ENCODE measurements at regions not wholly inside any gene's neighbourhood (a gene's known extent, or its start where the extent isn't known, plus 50 kb on each side); places are given as distances from the start of the nearest gene placed in this dataset.

GRCh38 chr4:152033621-152034020, 272.8 kb upstream of the GATB start:
- DNase-seq (ENCODE audit: low read depth), result no peak
- no peak overlapping the region for H3K4me3 ChIP-seq (ENCODE audit: low read length)
- TF ChIP-seq CTCF (IDR thresholded peaks at IDR 0.05; ENCODE audit: insufficient read depth, low read depth, low read length, missing control alignments), result no peak

GRCh38 chr4:152032722-152033131, 271.9 kb upstream of the GATB start:
- no peak overlapping the region for H3K4me3 ChIP-seq (ENCODE audit: low read length)
- DNase-seq (ENCODE audit: low read depth), result peak; percentile 52
- no peak for TF ChIP-seq CTCF (IDR thresholded peaks at IDR 0.05; ENCODE audit: insufficient read depth, low read depth, low read length, missing control alignments)

- no peak for DNase-seq (ENCODE audit: low read depth)
- no peak for TF ChIP-seq CTCF (IDR thresholded peaks at IDR 0.05; ENCODE audit: insufficient read depth, low read depth, low read length, missing control alignments)
- H3K4me3 ChIP-seq (ENCODE audit: low read length), result no peak overlapping the region
Observed at GRCh38 chr4:152029631-152030030, 268.8 kb upstream of the GATB start.

- no peak for TF ChIP-seq CTCF (IDR thresholded peaks at IDR 0.05; ENCODE audit: insufficient read depth, low read depth, low read length, missing control alignments)
- DNase-seq (ENCODE audit: low read depth), result no peak
- no peak overlapping the region for H3K4me3 ChIP-seq (ENCODE audit: low read length)
Observed at GRCh38 chr4:152028131-152028530, 267.3 kb upstream of the GATB start.

GRCh38 chr4:152024881-152025280, 264.1 kb upstream of the GATB start:
- no peak for DNase-seq (ENCODE audit: low read depth)
- no peak for TF ChIP-seq CTCF (IDR thresholded peaks at IDR 0.05; ENCODE audit: insufficient read depth, low read depth, low read length, missing control alignments)

GRCh38 chr4:152023674-152024073, 262.9 kb upstream of the GATB start:
- no peak for TF ChIP-seq CTCF (IDR thresholded peaks at IDR 0.05; ENCODE audit: insufficient read depth, low read depth, low read length, missing control alignments)
- DNase-seq (ENCODE audit: low read depth), result no peak
- H3K4me3 ChIP-seq (ENCODE audit: low read length), result no peak overlapping the region

More at GRCh38 chr4:152024881-152025280, 264.1 kb upstream of the GATB start:
- no peak overlapping the region for H3K4me3 ChIP-seq (ENCODE audit: low read length)

- no peak overlapping the region for H3K4me3 ChIP-seq (ENCODE audit: low read length)
- DNase-seq (ENCODE audit: low read depth), result no peak
- TF ChIP-seq CTCF (IDR thresholded peaks at IDR 0.05; ENCODE audit: insufficient read depth, low read depth, low read length, missing control alignments), result no peak
Observed at GRCh38 chr4:152022543-152022942, 261.7 kb upstream of the GATB start.

Measured in epithelial cell of esophagus (primary cell).